IMR-90 (cell line): ENCODE measurements at regions not wholly inside any gene's neighbourhood (a gene's known extent, or its start where the extent isn't known, plus 50 kb on each side); places are given as distances from the start of the nearest gene placed in this dataset.

ENCODE experiments used
- ATAC-seq: fragments of 200-7000 bp; cut with Tn5 transposase; 2 replicates; pipeline ENCODE4 v1.9.1; 2020; ENCODE audit warnings: low read depth, mild to moderate bottlenecking, moderate library complexity
- BruUV-seq: library from RNA; stranded (reverse); fragments of 400-500 nt; replicated peaks from 2 replicates; lab custom pipeline; 2021; lab: Mats Ljungman, UMichigan
- CTCF ChIA-PET: fragments of 300-600 bp; formaldehyde crosslinking; extraction: SDS; loops from one replicate; lab custom pipeline; 2021; ENCODE audit warnings: antibody characterized with exemption; lab: Yijun Ruan, JAX
- POLR2A ChIA-PET: fragments of 300-600 bp; sonication (Branson Sonifier 250); formaldehyde crosslinking; loops from one replicate; lab custom pipeline; 2022; ENCODE audit warnings: antibody characterized with exemption; ENCODE audit not compliant: unreplicated experiment; lab: Charles Lee
- DNase-seq: peaks from one replicate; pipeline ENCODE4 v3.0.0; 2013
- H2AFZ ChIP-seq: replicated peaks from 2 replicates; pipeline ENCODE3; 2013; ENCODE audit warnings: low read length, mild to moderate bottlenecking; ENCODE audit not compliant: poor library complexity
- H2AK5ac ChIP-seq: 2 replicates; pipeline ENCODE4 v1.6.1; 2013; ENCODE audit warnings: low read depth, low read length, inconsistent platforms
- H2AK9ac ChIP-seq: replicated peaks from 2 replicates; pipeline ENCODE3; 2013; ENCODE audit warnings: mild to moderate bottlenecking, low read depth, low read length, moderate library complexity; ENCODE audit not compliant: poor library complexity
- H2BK120ac ChIP-seq: 2 replicates; pipeline ENCODE4 v1.6.1; 2013; ENCODE audit warnings: low read depth, low read length, inconsistent platforms
- H2BK15ac ChIP-seq: 3 replicates; pipeline ENCODE4 v1.6.1; 2013; ENCODE audit warnings: low read depth, low read length, inconsistent platforms
- H2BK20ac ChIP-seq: 2 replicates; pipeline ENCODE4 v1.6.1; 2013; ENCODE audit warnings: low read depth, mild to moderate bottlenecking, inconsistent platforms, low read length, moderate library complexity
- H2BK5ac ChIP-seq: 2 replicates; pipeline ENCODE4 v1.6.1; 2013; ENCODE audit warnings: mild to moderate bottlenecking, low read depth, low read length, inconsistent platforms; ENCODE audit not compliant: poor library complexity, severe bottlenecking
- H3K14ac ChIP-seq: replicated peaks from 2 replicates; pipeline ENCODE4 v1.6.1; 2013; ENCODE audit warnings: low read depth, low read length, inconsistent platforms
- H3K18ac ChIP-seq: 2 replicates; pipeline ENCODE4 v1.6.1; 2013; ENCODE audit warnings: low read depth, low read length, control low read depth
- H3K23ac ChIP-seq: 2 replicates; pipeline ENCODE4 v1.6.1; 2013; ENCODE audit warnings: low read depth, low read length, inconsistent platforms
- H3K27ac ChIP-seq: 2 replicates; pipeline ENCODE4 v1.5.1; 2013; ENCODE audit warnings: mild to moderate bottlenecking, control low read depth, low read length; ENCODE audit not compliant: insufficient read depth
- H3K27me3 ChIP-seq: 2 replicates; pipeline ENCODE4 v1.6.1; 2013; ENCODE audit warnings: low read length; ENCODE audit not compliant: control insufficient read depth, insufficient read depth
- H3K36me3 ChIP-seq: 2 replicates; pipeline ENCODE4 v1.6.1; 2013; ENCODE audit warnings: low read length, mixed read lengths; ENCODE audit not compliant: control insufficient read depth, insufficient read depth
- H3K4ac ChIP-seq: 2 replicates; pipeline ENCODE4 v1.6.1; 2013; ENCODE audit warnings: low read depth, low read length, inconsistent platforms
- H3K4me1 ChIP-seq: 2 replicates; pipeline ENCODE4 v1.6.1; 2013; ENCODE audit warnings: low read length, mixed read lengths; ENCODE audit not compliant: control insufficient read depth, insufficient read depth
- H3K4me2 ChIP-seq: 2 replicates; pipeline ENCODE4 v1.6.1; 2013; ENCODE audit warnings: low read depth, mild to moderate bottlenecking, control low read depth, low read length, moderate library complexity
- H3K4me3 ChIP-seq: 2 replicates; pipeline ENCODE4 v1.5.1; 2013; ENCODE audit warnings: low read depth, mild to moderate bottlenecking, control low read depth, low read length, moderate library complexity; ENCODE audit not compliant: insufficient read depth
- H3K56ac ChIP-seq: 2 replicates; pipeline ENCODE4 v1.6.1; 2013; ENCODE audit warnings: low read length, inconsistent platforms; ENCODE audit not compliant: insufficient read depth; ENCODE audit errors: extremely low read depth
- H3K79me1 ChIP-seq, 2 experiments: 2 replicates each; pipeline ENCODE4 v1.6.1; 2013; ENCODE audit warnings: low read length in 2 of 2, inconsistent platforms in 1 of 2, low read depth in 1 of 2
- H3K9ac ChIP-seq: 2 replicates; pipeline ENCODE4 v1.6.1; 2013; ENCODE audit warnings: low read depth, low read length, control low read depth
- H3K9me1 ChIP-seq: 2 replicates; pipeline ENCODE4 v1.6.1; 2013; ENCODE audit warnings: low read length, inconsistent platforms; ENCODE audit not compliant: insufficient read depth
- H3K9me3 ChIP-seq: 2 replicates; pipeline ENCODE4 v1.6.1; 2013; ENCODE audit warnings: low read length; ENCODE audit not compliant: control insufficient read depth, insufficient read depth
- H4K20me1 ChIP-seq: 2 replicates; pipeline ENCODE4 v1.6.1; 2013; ENCODE audit warnings: low read length, inconsistent platforms; ENCODE audit not compliant: insufficient read depth
- H4K5ac ChIP-seq: 2 replicates; pipeline ENCODE4 v1.6.1; 2013; ENCODE audit warnings: mild to moderate bottlenecking, low read depth, low read length, control low read depth
- H4K8ac ChIP-seq, 2 experiments: 2 replicates each; pipeline ENCODE4 v1.6.1; 2013; ENCODE audit warnings: low read depth in 2 of 2, low read length in 2 of 2, control low read depth in 1 of 2, inconsistent platforms in 1 of 2
- H4K91ac ChIP-seq: 2 replicates; pipeline ENCODE4 v1.6.1; 2013; ENCODE audit warnings: low read depth, low read length, inconsistent platforms; ENCODE audit not compliant: insufficient read depth
- BHLHE40 ChIP-seq: fragments of 150-350 bp; IDR thresholded peaks from 2 replicates; pipeline ENCODE4 v1.6.1; 2016; ENCODE audit warnings: mild to moderate bottlenecking, low read depth, low read length
- CEBPB ChIP-seq: IDR thresholded peaks from 2 replicates; pipeline ENCODE4 v1.6.1; 2012; ENCODE audit warnings: low read depth, low read length, improper control_type of control experiment
- CHD1 ChIP-seq: IDR thresholded peaks from 2 replicates; pipeline ENCODE4 v1.6.1; 2012; ENCODE audit warnings: low read depth, low read length, improper control_type of control experiment
- CTCF ChIP-seq: conservative IDR thresholded peaks from 2 replicates; pipeline ENCODE4 v1.5.1; 2012; ENCODE audit warnings: mild to moderate bottlenecking, low read depth, low read length, improper control_type of control experiment
- ELK1 ChIP-seq: fragments of 150-350 bp; IDR thresholded peaks from 2 replicates; pipeline ENCODE4 v1.6.1; 2016; ENCODE audit warnings: low read depth, mild to moderate bottlenecking, low read length, moderate library complexity, borderline replicate concordance
- FOS ChIP-seq: fragments of 150-350 bp; IDR thresholded peaks from 2 replicates; pipeline ENCODE4 v1.6.1; 2016; ENCODE audit warnings: low read depth, low read length
- MAFK ChIP-seq: IDR thresholded peaks from 2 replicates; pipeline ENCODE4 v1.6.1; 2012; ENCODE audit warnings: low read depth, low read length, improper control_type of control experiment
- MAZ ChIP-seq: IDR thresholded peaks from 2 replicates; pipeline ENCODE4 v1.6.1; 2012; ENCODE audit warnings: low read depth, mild to moderate bottlenecking, low read length, improper control_type of control experiment, moderate library complexity, borderline replicate concordance
- MXI1 ChIP-seq: IDR thresholded peaks from 2 replicates; pipeline ENCODE4 v1.6.1; 2012; ENCODE audit warnings: low read depth, mild to moderate bottlenecking, low read length, moderate library complexity, borderline replicate concordance
- NFE2L2 ChIP-seq: fragments of 150-350 bp; IDR thresholded peaks from 2 replicates; pipeline ENCODE4 v1.6.1; 2016; ENCODE audit warnings: low read depth, mild to moderate bottlenecking, low read length
- POLR2A ChIP-seq: IDR thresholded peaks from 2 replicates; pipeline ENCODE4 v1.6.1; 2012; ENCODE audit warnings: mild to moderate bottlenecking, low read depth, low read length
- RAD21 ChIP-seq: IDR thresholded peaks from 2 replicates; pipeline ENCODE4 v1.6.1; 2012; ENCODE audit warnings: low read length, improper control_type of control experiment
- RCOR1 ChIP-seq: IDR thresholded peaks from 2 replicates; pipeline ENCODE4 v1.6.1; 2012; ENCODE audit warnings: mild to moderate bottlenecking, low read length, improper control_type of control experiment; ENCODE audit not compliant: insufficient replicate concordance
- RFX5 ChIP-seq: IDR thresholded peaks from 2 replicates; pipeline ENCODE4 v1.8.0; 2012; ENCODE audit warnings: low read depth, mild to moderate bottlenecking, low read length, moderate library complexity
- SMC3 ChIP-seq: fragments of 150-350 bp; IDR thresholded peaks from 2 replicates; pipeline ENCODE4 v1.6.1; 2016; ENCODE audit warnings: low read depth, mild to moderate bottlenecking, antibody characterized with exemption, low read length, moderate library complexity
- USF2 ChIP-seq: fragments of 150-350 bp; IDR thresholded peaks from 2 replicates; pipeline ENCODE4 v1.6.1; 2017; ENCODE audit warnings: mild to moderate bottlenecking, antibody characterized with exemption, low read length, low read depth
- WGBS, 2 experiments: methylation state at CpG; one replicate each; pipeline versions ENCODE4 v1.1.5 to v1.1.7; 2013; ENCODE audit warnings: missing lambda C conversion rate in 2 of 2; ENCODE audit not compliant: insufficient read length in 1 of 2; ENCODE audit errors: extremely low coverage in 2 of 2; 5-methylcytosine and 5-hydroxymethylcytosine counted together
- dilution Hi-C: fragments of 300-500 bp; cut with HindIII; formaldehyde crosslinking; loops from one replicate; pipeline ENCODE4 v1.14.3; 2018; ENCODE audit warnings: low sequenced_read_pairs; ENCODE audit not compliant: unreplicated experiment
- in situ Hi-C: fragments of 300-500 bp; cut with MboI; formaldehyde crosslinking; loops from 3 replicates; pipeline ENCODE4 v1.14.3; 2019; ENCODE audit warnings: low sequenced_read_pairs, inconsistent platforms, mixed read lengths
- intact Hi-C: fragments of 100-400 bp; cut with micrococcal nuclease; formaldehyde crosslinking; loops from 2 replicates; pipeline ENCODE4 v1.10.0; 2022

- H3K9me3 ChIP-seq: no peaks in the 10 kb centered on the region
- dilution Hi-C loops: no loop called here
- no peak overlapping the region for H3K18ac ChIP-seq
- no peak overlapping the region for H4K5ac ChIP-seq
- no peaks in the 10 kb centered on the region for H3K27me3 ChIP-seq
- no peak overlapping the region for H3K27ac ChIP-seq
- H3K4me1 ChIP-seq: no peaks in the 10 kb centered on the region
- no peak overlapping the region for H2BK5ac ChIP-seq
- H2AK9ac ChIP-seq: no peak overlapping the region
- in situ Hi-C loops: no loop called here
- H4K8ac ChIP-seq: no peak overlapping the region
- H3K36me3 ChIP-seq: no peaks in the 10 kb centered on the region
- H4K20me1 ChIP-seq: no peaks in the 10 kb centered on the region
- H2BK20ac ChIP-seq: no peak overlapping the region
- no peak for ATAC-seq
- H3K4ac ChIP-seq: no peak overlapping the region
- H2BK120ac ChIP-seq: no peak overlapping the region
- H3K79me1 ChIP-seq: no peaks in the 10 kb centered on the region
- BruUV-seq: no TSS peak
- H3K4me3 ChIP-seq: no peak overlapping the region
- H2BK15ac ChIP-seq: no peak overlapping the region
- ChIA-PET POLR2A (no interaction called here), CTCF (no interaction called here)
- H2AFZ ChIP-seq: no peak overlapping the region
- H3K23ac ChIP-seq: no peak overlapping the region
- no peak overlapping the region for H3K4me2 ChIP-seq
- H3K56ac ChIP-seq: no peak overlapping the region
- no peak overlapping the region for H4K91ac ChIP-seq
- no peak for DNase-seq
- intact Hi-C loops: no loop called here
- H3K9ac ChIP-seq: no peak overlapping the region
- WGBS, 2 experiments: no CpG with 5 or more reads among the region's 3 CpGs
- H3K9me1 ChIP-seq: no peaks in the 10 kb centered on the region
- no peak overlapping the region for H2AK5ac ChIP-seq
- TF ChIP-seq FOS: no peak
- TF ChIP-seq BHLHE40: no peak
- no peak for TF ChIP-seq RFX5
- TF ChIP-seq MAFK: no peak
- no peak for TF ChIP-seq MXI1
- no peak for TF ChIP-seq POLR2A
- TF ChIP-seq CTCF: no peak
- no peak for TF ChIP-seq USF2
- no peak for TF ChIP-seq RAD21
- TF ChIP-seq CEBPB: no peak
- no peak for TF ChIP-seq RCOR1
- TF ChIP-seq NFE2L2: no peak
- TF ChIP-seq MAZ: no peak
- TF ChIP-seq SMC3: no peak
- TF ChIP-seq CHD1: no peak
- no peak for TF ChIP-seq ELK1
- H3K14ac ChIP-seq: no peak overlapping the region
Measured at GRCh38 chr20:21016751-21017150, 89.4 kb downstream of the LINC00237 start.
